GM23338 (cell line): ENCODE measurements at regions not wholly inside any gene's neighbourhood (a gene's known extent, or its start where the extent isn't known, plus 50 kb on each side); places are given as distances from the start of the nearest gene placed in this dataset.

Experiments
- ATAC-seq: fragments of 200-7000 bp; cut with Tn5 transposase; 3 replicates; pipeline ENCODE4 v1.9.1; 2020
- DNase-seq: peaks from one replicate; pipeline ENCODE4 v3.0.0-alpha.2; 2015; ENCODE audit warnings: low spot score
- H2AFZ ChIP-seq: fragments of 200-600 bp; sonication (generic); 2 replicates; pipeline ENCODE4 v1.8.0; 2016; ENCODE audit warnings: antibody characterized with exemption, mild to moderate bottlenecking, moderate library complexity
- H3F3A ChIP-seq: fragments of 200-600 bp; sonication (generic); replicated peaks from 2 replicates; pipeline ENCODE4 v1.8.0; 2017; ENCODE audit warnings: antibody characterized with exemption, mixed run types, low read depth
- H3K27ac ChIP-seq: fragments of 200-600 bp; sonication (generic); 2 replicates; pipeline ENCODE4 v1.6.1; 2016; ENCODE audit warnings: low read depth
- H3K27me3 ChIP-seq: fragments of 200-600 bp; sonication (generic); 2 replicates; pipeline ENCODE4 v1.8.0; 2016; ENCODE audit warnings: mild to moderate bottlenecking, mixed run types, moderate library complexity; ENCODE audit not compliant: insufficient read depth
- H3K36me3 ChIP-seq: fragments of 200-600 bp; sonication (generic); 2 replicates; pipeline ENCODE4 v1.8.0; 2016; ENCODE audit warnings: mild to moderate bottlenecking; ENCODE audit not compliant: insufficient read depth
- H3K4me1 ChIP-seq: fragments of 200-600 bp; sonication (generic); 2 replicates; pipeline ENCODE4 v1.8.0; 2016; ENCODE audit warnings: mild to moderate bottlenecking, moderate library complexity; ENCODE audit not compliant: insufficient read depth
- H3K4me2 ChIP-seq: fragments of 200-600 bp; sonication (generic); 2 replicates; pipeline ENCODE4 v1.7.1; 2017; ENCODE audit warnings: mixed run types
- H3K4me3 ChIP-seq: fragments of 200-600 bp; sonication (generic); 2 replicates; pipeline ENCODE4 v1.6.1; 2016; ENCODE audit warnings: mixed run types
- H3K79me2 ChIP-seq: fragments of 200-600 bp; sonication (generic); replicated peaks from 2 replicates; pipeline ENCODE4 v1.8.0; 2017; ENCODE audit warnings: mild to moderate bottlenecking; ENCODE audit not compliant: insufficient read depth
- H3K9me2 ChIP-seq: fragments of 200-600 bp; sonication (generic); 2 replicates; pipeline ENCODE4 v1.8.0; 2017; ENCODE audit not compliant: insufficient read depth
- H4K20me1 ChIP-seq: fragments of 200-600 bp; sonication (generic); replicated peaks from 2 replicates; pipeline ENCODE4 v1.8.0; 2017; ENCODE audit warnings: mild to moderate bottlenecking; ENCODE audit not compliant: insufficient read depth
- H3K27ac Mint-ChIP-seq: 2 replicates; pipeline ENCODE4 v1.8.0; 2020; ENCODE audit warnings: inconsistent platforms, mild to moderate bottlenecking, moderate library complexity, mixed read lengths
- H3K27me3 Mint-ChIP-seq: 3 replicates; pipeline ENCODE4 v1.8.0; 2022; ENCODE audit warnings: low read depth, mild to moderate bottlenecking, moderate library complexity, mixed read lengths, inconsistent platforms; ENCODE audit not compliant: insufficient read depth, poor library complexity
- H3K36me3 Mint-ChIP-seq: 3 replicates; pipeline ENCODE4 v1.8.0; 2021; ENCODE audit warnings: low read depth, mild to moderate bottlenecking, inconsistent platforms, moderate library complexity, mixed read lengths
- H3K4me1 Mint-ChIP-seq: 3 replicates; pipeline ENCODE4 v1.8.0; 2020; ENCODE audit warnings: mild to moderate bottlenecking, inconsistent platforms, mixed read lengths
- H3K4me3 Mint-ChIP-seq: 3 replicates; pipeline ENCODE4 v1.8.0; 2021; ENCODE audit warnings: moderate library complexity, mild to moderate bottlenecking, inconsistent platforms, mixed read lengths
- H3K9me3 Mint-ChIP-seq: 3 replicates; pipeline ENCODE4 v1.8.0; 2020; ENCODE audit warnings: moderate library complexity, mild to moderate bottlenecking, inconsistent platforms, mixed read lengths
- CREB1 ChIP-seq: fragments of 250-450 bp; sonication (Bioruptor Pico); IDR thresholded peaks from 2 replicates; pipeline ENCODE4 v1.5.0; 2020; ENCODE audit warnings: low read depth, mild to moderate bottlenecking, moderate library complexity
- NANOG ChIP-seq: IDR thresholded peaks from 2 replicates; pipeline ENCODE4 v1.6.1; 2016; ENCODE audit warnings: antibody characterized with exemption, borderline replicate concordance
- TF ChIP-seq, protein P1 (sequence below): fragments of 250-450 bp; sonication (Bioruptor Pico); IDR thresholded peaks from 2 replicates; pipeline ENCODE4 v1.5.0; 2020; ENCODE audit warnings: mild to moderate bottlenecking, moderate library complexity
- TF ChIP-seq, protein P2 (sequence below): IDR thresholded peaks from one replicate; pipeline ENCODE4 v1.6.1; 2018; ENCODE audit warnings: antibody characterized with exemption; ENCODE audit not compliant: unreplicated experiment

DNA sequence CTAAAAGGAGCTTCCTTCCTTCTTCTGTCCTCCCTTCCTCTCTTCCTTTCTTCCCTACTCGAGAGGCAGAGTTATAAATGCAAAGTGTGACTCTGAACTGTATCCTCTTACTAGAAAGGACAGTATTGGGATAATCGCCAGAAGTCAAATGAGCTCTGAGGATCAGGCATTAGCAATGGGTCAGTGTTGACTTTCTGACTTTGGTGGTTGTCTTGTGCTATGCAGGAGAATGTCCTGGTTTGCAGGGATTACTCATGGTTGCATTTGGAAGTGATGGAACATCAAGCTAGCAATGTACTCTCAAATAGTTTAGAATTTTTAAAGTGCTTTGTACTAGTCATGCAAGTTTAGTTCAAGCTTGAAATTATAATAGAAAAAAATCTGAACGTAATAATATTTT, 115.6 kb downstream of the TXNL1 start (continued):
- TF ChIP-seq, protein P1, sequence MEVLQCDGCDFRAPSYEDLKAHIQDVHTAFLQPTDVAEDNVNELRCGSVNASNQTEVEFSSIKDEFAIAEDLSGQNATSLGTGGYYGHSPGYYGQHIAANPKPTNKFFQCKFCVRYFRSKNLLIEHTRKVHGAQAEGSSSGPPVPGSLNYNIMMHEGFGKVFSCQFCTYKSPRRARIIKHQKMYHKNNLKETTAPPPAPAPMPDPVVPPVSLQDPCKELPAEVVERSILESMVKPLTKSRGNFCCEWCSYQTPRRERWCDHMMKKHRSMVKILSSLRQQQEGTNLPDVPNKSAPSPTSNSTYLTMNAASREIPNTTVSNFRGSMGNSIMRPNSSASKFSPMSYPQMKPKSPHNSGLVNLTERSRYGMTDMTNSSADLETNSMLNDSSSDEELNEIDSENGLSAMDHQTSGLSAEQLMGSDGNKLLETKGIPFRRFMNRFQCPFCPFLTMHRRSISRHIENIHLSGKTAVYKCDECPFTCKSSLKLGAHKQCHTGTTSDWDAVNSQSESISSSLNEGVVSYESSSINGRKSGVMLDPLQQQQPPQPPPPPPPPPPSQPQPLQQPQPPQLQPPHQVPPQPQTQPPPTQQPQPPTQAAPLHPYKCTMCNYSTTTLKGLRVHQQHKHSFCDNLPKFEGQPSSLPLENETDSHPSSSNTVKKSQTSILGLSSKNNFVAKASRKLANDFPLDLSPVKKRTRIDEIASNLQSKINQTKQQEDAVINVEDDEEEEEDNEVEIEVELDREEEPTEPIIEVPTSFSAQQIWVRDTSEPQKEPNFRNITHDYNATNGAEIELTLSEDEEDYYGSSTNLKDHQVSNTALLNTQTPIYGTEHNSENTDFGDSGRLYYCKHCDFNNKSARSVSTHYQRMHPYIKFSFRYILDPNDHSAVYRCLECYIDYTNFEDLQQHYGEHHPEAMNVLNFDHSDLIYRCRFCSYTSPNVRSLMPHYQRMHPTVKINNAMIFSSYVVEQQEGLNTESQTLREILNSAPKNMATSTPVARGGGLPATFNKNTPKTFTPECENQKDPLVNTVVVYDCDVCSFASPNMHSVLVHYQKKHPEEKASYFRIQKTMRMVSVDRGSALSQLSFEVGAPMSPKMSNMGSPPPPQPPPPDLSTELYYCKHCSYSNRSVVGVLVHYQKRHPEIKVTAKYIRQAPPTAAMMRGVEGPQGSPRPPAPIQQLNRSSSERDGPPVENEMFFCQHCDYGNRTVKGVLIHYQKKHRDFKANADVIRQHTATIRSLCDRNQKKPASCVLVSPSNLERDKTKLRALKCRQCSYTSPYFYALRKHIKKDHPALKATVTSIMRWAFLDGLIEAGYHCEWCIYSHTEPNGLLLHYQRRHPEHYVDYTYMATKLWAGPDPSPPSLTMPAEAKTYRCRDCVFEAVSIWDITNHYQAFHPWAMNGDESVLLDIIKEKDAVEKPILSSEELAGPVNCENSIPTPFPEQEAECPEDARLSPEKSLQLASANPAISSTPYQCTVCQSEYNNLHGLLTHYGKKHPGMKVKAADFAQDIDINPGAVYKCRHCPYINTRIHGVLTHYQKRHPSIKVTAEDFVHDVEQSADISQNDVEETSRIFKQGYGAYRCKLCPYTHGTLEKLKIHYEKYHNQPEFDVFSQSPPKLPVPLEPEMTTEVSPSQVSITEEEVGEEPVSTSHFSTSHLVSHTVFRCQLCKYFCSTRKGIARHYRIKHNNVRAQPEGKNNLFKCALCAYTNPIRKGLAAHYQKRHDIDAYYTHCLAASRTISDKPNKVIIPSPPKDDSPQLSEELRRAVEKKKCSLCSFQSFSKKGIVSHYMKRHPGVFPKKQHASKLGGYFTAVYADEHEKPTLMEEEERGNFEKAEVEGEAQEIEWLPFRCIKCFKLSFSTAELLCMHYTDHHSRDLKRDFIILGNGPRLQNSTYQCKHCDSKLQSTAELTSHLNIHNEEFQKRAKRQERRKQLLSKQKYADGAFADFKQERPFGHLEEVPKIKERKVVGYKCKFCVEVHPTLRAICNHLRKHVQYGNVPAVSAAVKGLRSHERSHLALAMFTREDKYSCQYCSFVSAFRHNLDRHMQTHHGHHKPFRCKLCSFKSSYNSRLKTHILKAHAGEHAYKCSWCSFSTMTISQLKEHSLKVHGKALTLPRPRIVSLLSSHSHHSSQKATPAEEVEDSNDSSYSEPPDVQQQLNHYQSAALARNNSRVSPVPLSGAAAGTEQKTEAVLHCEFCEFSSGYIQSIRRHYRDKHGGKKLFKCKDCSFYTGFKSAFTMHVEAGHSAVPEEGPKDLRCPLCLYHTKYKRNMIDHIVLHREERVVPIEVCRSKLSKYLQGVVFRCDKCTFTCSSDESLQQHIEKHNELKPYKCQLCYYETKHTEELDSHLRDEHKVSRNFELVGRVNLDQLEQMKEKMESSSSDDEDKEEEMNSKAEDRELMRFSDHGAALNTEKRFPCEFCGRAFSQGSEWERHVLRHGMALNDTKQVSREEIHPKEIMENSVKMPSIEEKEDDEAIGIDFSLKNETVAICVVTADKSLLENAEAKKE (CRISPR knock-in tag): no peak

DNA sequence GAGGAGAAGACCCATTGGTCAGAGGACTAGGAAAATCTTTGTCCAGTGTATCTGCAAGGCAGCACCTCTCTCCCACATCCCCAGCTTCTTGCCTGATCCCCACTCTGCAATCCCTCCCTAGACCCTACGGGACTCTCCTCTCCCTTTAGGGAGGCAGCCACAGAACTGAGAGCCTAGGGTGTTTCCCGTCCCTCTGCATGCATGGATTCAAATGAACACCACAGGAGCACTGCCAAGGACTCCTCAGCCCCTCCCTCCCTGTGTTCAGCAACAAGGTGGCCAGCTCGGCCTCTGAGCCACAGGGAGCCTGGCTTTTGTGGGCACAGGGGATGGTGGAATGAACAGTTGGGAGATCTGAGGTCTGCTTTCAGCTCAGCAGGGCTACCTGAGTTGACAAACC, 117.1 kb downstream of the TXNL1 start:
- Mint-ChIP-seq H3K27ac (no peak overlapping the region), H3K9me3 (peaks cover 29% of the 10 kb centered on the region), H3K36me3 (peaks cover 18% of the 10 kb centered on the region), H3K27me3 (peaks cover 4% of the 10 kb centered on the region), H3K4me1 (no peaks in the 10 kb centered on the region), H3K4me3 (no peak overlapping the region)
- H3K27ac ChIP-seq: no peak overlapping the region
- DNase-seq (no peak), ATAC-seq (no peak; the same call in 2 of the 3 replicates)
- H3F3A ChIP-seq: no peaks in the 10 kb centered on the region
- no peaks in the 10 kb centered on the region for H3K4me1 ChIP-seq
- H2AFZ ChIP-seq: peak overlapping the region; percentile 52; the same call in 1 of the 2 replicates
- H3K27me3 ChIP-seq: no peaks in the 10 kb centered on the region
- peaks cover 10% of the 10 kb centered on the region for H3K36me3 ChIP-seq
- H3K9me2 ChIP-seq: peaks cover 13% of the 10 kb centered on the region; the same call in 1 of the 2 replicates
- H3K4me3 ChIP-seq: no peak overlapping the region
- H3K4me2 ChIP-seq: no peak overlapping the region
- H4K20me1 ChIP-seq: no peaks in the 10 kb centered on the region
- H3K79me2 ChIP-seq: no peaks in the 10 kb centered on the region
- TF ChIP-seq, protein P1 (CRISPR knock-in tag): no peak
- TF ChIP-seq, protein P2, sequence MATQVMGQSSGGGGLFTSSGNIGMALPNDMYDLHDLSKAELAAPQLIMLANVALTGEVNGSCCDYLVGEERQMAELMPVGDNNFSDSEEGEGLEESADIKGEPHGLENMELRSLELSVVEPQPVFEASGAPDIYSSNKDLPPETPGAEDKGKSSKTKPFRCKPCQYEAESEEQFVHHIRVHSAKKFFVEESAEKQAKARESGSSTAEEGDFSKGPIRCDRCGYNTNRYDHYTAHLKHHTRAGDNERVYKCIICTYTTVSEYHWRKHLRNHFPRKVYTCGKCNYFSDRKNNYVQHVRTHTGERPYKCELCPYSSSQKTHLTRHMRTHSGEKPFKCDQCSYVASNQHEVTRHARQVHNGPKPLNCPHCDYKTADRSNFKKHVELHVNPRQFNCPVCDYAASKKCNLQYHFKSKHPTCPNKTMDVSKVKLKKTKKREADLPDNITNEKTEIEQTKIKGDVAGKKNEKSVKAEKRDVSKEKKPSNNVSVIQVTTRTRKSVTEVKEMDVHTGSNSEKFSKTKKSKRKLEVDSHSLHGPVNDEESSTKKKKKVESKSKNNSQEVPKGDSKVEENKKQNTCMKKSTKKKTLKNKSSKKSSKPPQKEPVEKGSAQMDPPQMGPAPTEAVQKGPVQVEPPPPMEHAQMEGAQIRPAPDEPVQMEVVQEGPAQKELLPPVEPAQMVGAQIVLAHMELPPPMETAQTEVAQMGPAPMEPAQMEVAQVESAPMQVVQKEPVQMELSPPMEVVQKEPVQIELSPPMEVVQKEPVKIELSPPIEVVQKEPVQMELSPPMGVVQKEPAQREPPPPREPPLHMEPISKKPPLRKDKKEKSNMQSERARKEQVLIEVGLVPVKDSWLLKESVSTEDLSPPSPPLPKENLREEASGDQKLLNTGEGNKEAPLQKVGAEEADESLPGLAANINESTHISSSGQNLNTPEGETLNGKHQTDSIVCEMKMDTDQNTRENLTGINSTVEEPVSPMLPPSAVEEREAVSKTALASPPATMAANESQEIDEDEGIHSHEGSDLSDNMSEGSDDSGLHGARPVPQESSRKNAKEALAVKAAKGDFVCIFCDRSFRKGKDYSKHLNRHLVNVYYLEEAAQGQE: no peak
- TF ChIP-seq NANOG: no peak
- TF ChIP-seq CREB1 (CRISPR knock-in tag): no peak
